Non-pigmented ciliary epithelial cell (primary cell): ENCODE measurements at regions not wholly inside any gene's neighbourhood (a gene's known extent, or its start where the extent isn't known, plus 50 kb on each side); places are given as distances from the start of the nearest gene placed in this dataset.

Experiments
- DNase-seq: peaks from one replicate; pipeline ENCODE4 v3.0.0-alpha.2; 2010; ENCODE audit warnings: low read depth

- DNase-seq, result no peak
Measured at GRCh38 chrX:39144956-39145355, 343.7 kb downstream of the MID1IP1 start.

- DNase-seq, result no peak
Measured at GRCh38 chrX:39145859-39146258, 344.6 kb downstream of the MID1IP1 start.

GRCh38 chrX:39149761-39150160 lies 348.5 kb downstream of the MID1IP1 start:
- DNase-seq, result no peak

GRCh38 chrX:39150220-39150619 lies 349.0 kb downstream of the MID1IP1 start:
- no peak for DNase-seq

GRCh38 chrX:39150621-39151020 lies 349.4 kb downstream of the MID1IP1 start:
- DNase-seq, result no peak

- DNase-seq, result no peak
Measured at GRCh38 chrX:39152106-39152649, 350.9 kb downstream of the MID1IP1 start.

GRCh38 chrX:39156051-39156450 lies 354.8 kb downstream of the MID1IP1 start:
- DNase-seq, result no peak

- no peak for DNase-seq
Measured at GRCh38 chrX:39157006-39157405, 355.7 kb downstream of the MID1IP1 start.

- DNase-seq, result no peak
Measured at GRCh38 chrX:39157796-39158195, 356.5 kb downstream of the MID1IP1 start.

- peak; percentile 66 for DNase-seq
Measured at GRCh38 chrX:39158801-39159657, 357.8 kb downstream of the MID1IP1 start.

- DNase-seq, result no peak
Measured at GRCh38 chrX:39159921-39160507, 358.8 kb downstream of the MID1IP1 start.

- DNase-seq, result no peak
Measured at GRCh38 chrX:39161611-39162255, 360.5 kb downstream of the MID1IP1 start.

GRCh38 chrX:39162322-39162735 lies 361.1 kb downstream of the MID1IP1 start:
- DNase-seq, result no peak

GRCh38 chrX:39163581-39164126 lies 362.4 kb downstream of the MID1IP1 start:
- DNase-seq, result no peak

GRCh38 chrX:39164212-39164611 lies 363.0 kb downstream of the MID1IP1 start:
- no peak for DNase-seq

GRCh38 chrX:39165185-39165584 lies 363.9 kb downstream of the MID1IP1 start:
- DNase-seq, result no peak

- DNase-seq, result no peak
Measured at GRCh38 chrX:39165773-39166172, 364.5 kb downstream of the MID1IP1 start.

GRCh38 chrX:39167791-39168190 lies 366.5 kb downstream of the MID1IP1 start:
- DNase-seq, result no peak

GRCh38 chrX:39168609-39169008 lies 367.4 kb downstream of the MID1IP1 start:
- no peak for DNase-seq

- no peak for DNase-seq
Measured at GRCh38 chrX:39169976-39170375, 368.7 kb downstream of the MID1IP1 start.

- no peak for DNase-seq
Measured at GRCh38 chrX:39170464-39170863, 369.2 kb downstream of the MID1IP1 start.

GRCh38 chrX:39171686-39172085 lies 370.4 kb downstream of the MID1IP1 start:
- DNase-seq, result no peak
